Thymus (tissue), 11 donors: ENCODE measurements at regions not wholly inside any gene's neighbourhood (a gene's known extent, or its start where the extent isn't known, plus 50 kb on each side); places are given as distances from the start of the nearest gene placed in this dataset.

ENCODE experiments used
- DNase-seq, 9 donors: peaks; one replicate each; pipeline ENCODE4 v3.0.0-alpha.2; 2013; ENCODE audit warnings: low spot score in 9 of 9, low read depth in 6 of 9, missing footprints in 1 of 9
- H3K27ac ChIP-seq, 2 donors: one replicate each; pipeline ENCODE4 v1.5.1; 2013; ENCODE audit warnings: control low read depth in 1 of 2, low read depth in 1 of 2, low read length in 1 of 2, mild to moderate bottlenecking in 1 of 2, moderate library complexity in 1 of 2
- H3K27me3 ChIP-seq, 2 donors: one replicate each; pipeline ENCODE4 v1.5.1; 2013; ENCODE audit warnings: low read length in 1 of 2; ENCODE audit not compliant: control insufficient read depth in 2 of 2, insufficient read depth in 1 of 2
- H3K36me3 ChIP-seq, 2 donors: one replicate each; pipeline ENCODE4 v1.5.1; 2013; ENCODE audit warnings: low read length in 1 of 2, mild to moderate bottlenecking in 1 of 2, moderate library complexity in 1 of 2; ENCODE audit not compliant: control insufficient read depth in 2 of 2, insufficient read depth in 2 of 2
- H3K4me1 ChIP-seq, 2 donors: one replicate each; pipeline ENCODE4 v1.5.1; 2013; ENCODE audit warnings: low read length in 2 of 2; ENCODE audit not compliant: control insufficient read depth in 2 of 2, insufficient read depth in 2 of 2
- H3K4me3 ChIP-seq, 2 donors: one replicate each; pipeline ENCODE4 v1.5.1; 2013; ENCODE audit warnings: low read length in 2 of 2, control low read depth in 1 of 2, mild to moderate bottlenecking in 1 of 2
- H3K9me3 ChIP-seq, 2 donors: one replicate each; pipeline ENCODE4 v1.5.1; 2013; ENCODE audit warnings: low read length in 1 of 2, mild to moderate bottlenecking in 1 of 2; ENCODE audit not compliant: control insufficient read depth in 2 of 2, insufficient read depth in 1 of 2
- WGBS: extraction: QIAGEN DNeasy Blood & Tissue Kit; methylation state at CpG from one replicate; pipeline ENCODE4 v1.1.7; 2013; 5-methylcytosine and 5-hydroxymethylcytosine counted together
- donor health status: healthy.

- DNase-seq, result no peak
- Histone ChIP-seq H3K27ac (no peak overlapping the region), H3K4me1 (no peaks in the 10 kb centered on the region), H3K4me3 (no peak overlapping the region), H3K27me3 (no peaks in the 10 kb centered on the region), H3K9me3 (peaks cover 0 to 4% of the 10 kb centered on the region in 2 donors), H3K36me3 (no peaks in the 10 kb centered on the region)
Measured at GRCh38 chr18:71503222-71503621, 1040.9 kb downstream of the CBLN2 start.

DNA sequence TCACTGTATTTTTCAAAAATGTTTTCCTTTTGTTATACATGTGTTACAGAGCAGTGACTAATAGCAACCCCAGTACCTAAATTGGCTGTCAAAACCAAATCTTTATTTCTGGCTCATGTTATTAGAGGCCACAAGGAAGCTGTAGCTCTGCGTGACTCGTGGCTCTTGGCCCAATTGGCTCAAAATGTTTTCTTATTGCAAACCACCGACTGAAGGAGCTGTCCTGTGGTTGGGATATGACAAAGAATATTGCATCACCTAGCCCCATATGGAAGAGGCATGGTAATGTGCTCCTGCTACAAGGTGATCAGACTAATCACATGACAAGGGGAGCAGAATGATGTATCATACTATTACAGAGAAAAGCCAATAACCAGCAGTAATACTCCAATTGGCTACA, 1058.5 kb downstream of the CBLN2 start:
- no peaks in the 10 kb centered on the region for H3K9me3 ChIP-seq
- H3K4me1 ChIP-seq, result no peaks in the 10 kb centered on the region
- DNase-seq, result no peak
- WGBS, result 89% methylated on average over 3 of the region's 3 CpGs
- H3K27me3 ChIP-seq, result no peaks in the 10 kb centered on the region
- H3K36me3 ChIP-seq, result no peaks in the 10 kb centered on the region
- H3K27ac ChIP-seq, result no peak overlapping the region
- H3K4me3 ChIP-seq, result no peak overlapping the region

DNA sequence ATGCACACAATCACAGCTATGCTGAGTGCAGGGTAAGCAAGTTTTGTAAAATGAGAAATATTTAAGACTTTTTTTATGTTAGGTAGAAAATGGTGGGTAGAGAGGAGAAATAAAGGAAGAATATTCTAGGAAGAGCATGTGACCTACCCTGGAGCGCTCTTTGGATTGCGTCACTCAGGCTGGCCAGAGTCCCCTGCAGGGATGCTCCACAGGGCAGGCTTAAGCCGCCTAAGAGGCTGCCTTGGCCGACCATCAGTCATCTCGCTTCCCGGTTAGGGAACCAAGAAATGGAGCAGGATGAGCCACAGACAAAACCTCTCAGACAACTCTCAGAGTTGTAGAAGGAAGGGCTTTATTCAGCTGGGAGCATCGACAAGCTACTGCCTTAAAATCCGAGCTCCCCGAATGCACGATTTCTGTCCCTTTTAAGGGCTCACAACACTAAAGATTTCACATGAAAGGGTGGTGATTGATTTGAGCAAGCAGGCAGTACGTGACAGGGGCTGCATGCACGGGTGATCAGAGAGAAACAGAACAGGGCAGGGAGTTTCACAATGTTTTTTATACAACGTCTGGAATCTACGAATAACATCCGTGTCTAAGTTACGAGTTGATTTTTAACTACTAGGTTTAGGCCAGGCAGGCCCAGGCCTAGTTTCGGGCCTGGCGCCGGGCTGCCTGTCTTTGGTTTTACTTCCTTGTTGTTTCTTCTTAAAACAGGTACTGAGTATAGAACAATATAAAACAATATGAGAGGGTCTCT, 1072.0 kb downstream of the CBLN2 start:
- H3K4me1 ChIP-seq, result no peaks in the 10 kb centered on the region
- no peaks in the 10 kb centered on the region for H3K9me3 ChIP-seq
- 91% methylated on average over 19 of the region's 19 CpGs for WGBS
- no peaks in the 10 kb centered on the region for H3K27me3 ChIP-seq
- H3K4me3 ChIP-seq, result no peak overlapping the region
- H3K36me3 ChIP-seq, result no peaks in the 10 kb centered on the region
- no peak for DNase-seq
- H3K27ac ChIP-seq, result no peak overlapping the region

GRCh38 chr18:71456206-71456605, 1087.9 kb downstream of the CBLN2 start:
- no peaks in the 10 kb centered on the region for H3K4me1 ChIP-seq
- 80% methylated on average over 3 of the region's 3 CpGs for WGBS
- H3K4me3 ChIP-seq, result no peak overlapping the region
- no peaks in the 10 kb centered on the region for H3K9me3 ChIP-seq
- no peak for DNase-seq
- H3K36me3 ChIP-seq, result no peaks in the 10 kb centered on the region
- no peak overlapping the region for H3K27ac ChIP-seq
- no peaks in the 10 kb centered on the region for H3K27me3 ChIP-seq

DNA sequence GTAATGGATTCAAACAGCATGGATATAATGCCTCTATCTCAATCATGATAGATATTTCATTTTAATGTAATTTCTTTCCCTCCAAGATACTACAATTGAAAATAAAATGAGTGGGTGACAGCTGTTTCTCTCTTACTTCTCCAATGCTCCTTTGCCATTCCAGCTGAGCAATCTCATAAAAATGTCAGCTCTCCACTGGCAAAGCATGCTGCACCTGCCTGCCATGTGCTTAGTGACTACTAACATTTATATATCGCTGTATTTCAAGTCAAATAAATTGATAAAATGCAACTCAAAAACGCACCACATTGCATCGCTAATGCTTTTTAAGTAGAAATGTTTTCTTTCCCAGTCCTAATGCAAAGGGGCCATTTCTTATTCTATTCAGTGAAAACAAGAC, 1093.9 kb downstream of the CBLN2 start:
- no peaks in the 10 kb centered on the region for H3K9me3 ChIP-seq
- H3K27me3 ChIP-seq, result no peaks in the 10 kb centered on the region
- DNase-seq, result no peak
- H3K4me1 ChIP-seq, result no peaks in the 10 kb centered on the region
- H3K36me3 ChIP-seq, result no peaks in the 10 kb centered on the region
- WGBS, result 93% methylated on average over 3 of the region's 3 CpGs
- no peak overlapping the region for H3K27ac ChIP-seq
- H3K4me3 ChIP-seq, result no peak overlapping the region

GRCh38 chr18:71443706-71444480, 1100.2 kb downstream of the CBLN2 start:
- Histone ChIP-seq H3K36me3 (no peaks in the 10 kb centered on the region), H3K27ac (no peak overlapping the region), H3K4me1 (no peaks in the 10 kb centered on the region), H3K27me3 (no peaks in the 10 kb centered on the region), H3K9me3 (no peaks in the 10 kb centered on the region), H3K4me3 (no peak overlapping the region)
- WGBS, result 64% methylated on average over 3 of the region's 3 CpGs
- DNase-seq, result no peak

DNA sequence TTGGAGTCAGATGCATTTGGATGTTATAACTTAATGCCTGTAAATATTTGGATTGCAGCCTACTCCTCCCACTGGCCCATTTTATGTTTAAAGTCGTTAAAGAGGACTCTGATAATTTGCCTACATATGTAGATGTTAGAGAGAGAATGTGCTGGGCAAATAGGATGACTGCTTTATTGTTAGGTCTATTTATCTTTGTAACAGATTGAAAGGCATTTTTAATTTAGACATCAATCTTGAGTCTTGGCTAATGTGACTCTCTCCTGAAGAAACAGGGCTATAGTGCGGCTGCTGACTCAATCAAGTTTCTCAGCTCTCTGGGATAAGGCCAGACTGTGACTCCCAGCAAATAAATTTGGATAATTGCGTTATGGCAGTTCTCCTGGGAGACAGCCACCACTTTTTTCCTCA, 1101.4 kb downstream of the CBLN2 start:
- Histone ChIP-seq H3K27me3 (no peaks in the 10 kb centered on the region), H3K4me1 (no peaks in the 10 kb centered on the region), H3K9me3 (no peaks in the 10 kb centered on the region), H3K4me3 (no peak overlapping the region), H3K36me3 (no peaks in the 10 kb centered on the region), H3K27ac (no peak overlapping the region)
- DNase-seq, result no peak
- 83% methylated on average over 3 of the region's 3 CpGs for WGBS

DNA sequence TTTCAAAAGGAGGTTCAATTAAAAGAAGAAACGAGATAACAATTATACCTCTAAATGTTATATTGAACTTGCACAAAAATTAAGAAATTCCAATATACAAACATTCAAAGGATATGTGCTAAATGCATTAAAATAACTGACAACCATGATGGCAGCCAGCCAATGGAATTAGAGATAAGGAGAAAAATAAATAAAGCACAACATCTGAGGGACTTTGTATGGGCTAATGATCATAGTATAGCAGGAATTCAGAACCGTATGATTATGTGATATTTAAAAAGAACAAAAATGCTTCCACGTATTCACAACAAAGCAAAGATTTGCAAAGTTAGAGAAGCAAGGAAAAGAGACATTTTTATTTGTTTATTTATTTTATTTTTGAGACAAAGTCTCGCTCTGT, 1103.0 kb downstream of the CBLN2 start:
- H3K9me3 ChIP-seq, result no peaks in the 10 kb centered on the region
- no peaks in the 10 kb centered on the region for H3K27me3 ChIP-seq
- H3K27ac ChIP-seq, result no peak overlapping the region
- WGBS, result 88% methylated on average over 4 of the region's 4 CpGs
- no peak for DNase-seq
- H3K36me3 ChIP-seq, result no peaks in the 10 kb centered on the region
- H3K4me3 ChIP-seq, result no peak overlapping the region
- H3K4me1 ChIP-seq, result no peaks in the 10 kb centered on the region

DNA sequence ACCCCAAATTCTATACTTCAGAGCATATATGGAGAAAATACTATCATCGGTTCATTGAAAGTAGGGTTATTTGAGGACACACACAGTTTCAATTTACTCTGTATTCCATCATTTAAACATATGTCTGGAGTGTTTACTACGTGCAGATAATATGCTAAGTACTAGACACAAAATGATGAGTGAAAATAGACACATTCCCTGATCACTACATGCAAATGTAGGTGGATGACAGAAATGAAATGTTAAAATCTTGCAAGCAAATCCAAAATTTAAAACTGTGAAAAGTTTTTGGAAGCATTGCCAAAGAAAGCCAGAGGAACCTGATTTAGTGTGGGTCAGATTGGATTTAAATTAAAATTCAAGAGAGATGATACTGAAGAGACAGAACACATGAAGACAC, 1106.6 kb downstream of the CBLN2 start:
- DNase-seq, result no peak
- H3K4me1 ChIP-seq, result no peaks in the 10 kb centered on the region
- no peaks in the 10 kb centered on the region for H3K27me3 ChIP-seq
- H3K9me3 ChIP-seq, result no peaks in the 10 kb centered on the region
- H3K27ac ChIP-seq, result no peak overlapping the region
- 86% methylated on average over 2 of the region's 2 CpGs for WGBS
- H3K36me3 ChIP-seq, result no peaks in the 10 kb centered on the region
- no peak overlapping the region for H3K4me3 ChIP-seq
